Left colon (tissue), 2 donors: ENCODE measurements at regions not wholly inside any gene's neighbourhood (a gene's known extent, or its start where the extent isn't known, plus 50 kb on each side); places are given as distances from the start of the nearest gene placed in this dataset.

Source experiments
- ATAC-seq: fragments of 200-7000 bp; cut with Tn5 transposase; one replicate; pipeline ENCODE4 v1.9.1; 2020; ENCODE audit warnings: mild to moderate bottlenecking, moderate library complexity
- DNase-seq, 2 donors: peaks; one replicate each; pipeline ENCODE4 v3.0.0-alpha.2; 2020
- intact Hi-C, 2 donors: fragments of 100-400 bp; cut with DNase I in 1 of 2; cut with micrococcal nuclease in 1 of 2; formaldehyde crosslinking; loops; one replicate each; pipeline versions ENCODE4 v1.11.2 to v1.14.0; 2022; cut with DNase I, micrococcal nuclease
- donor health status: DM: no; HTN: no; CAD: no.
- donor health status: DM: yes; HTN: yes; CAD: no.

DNA sequence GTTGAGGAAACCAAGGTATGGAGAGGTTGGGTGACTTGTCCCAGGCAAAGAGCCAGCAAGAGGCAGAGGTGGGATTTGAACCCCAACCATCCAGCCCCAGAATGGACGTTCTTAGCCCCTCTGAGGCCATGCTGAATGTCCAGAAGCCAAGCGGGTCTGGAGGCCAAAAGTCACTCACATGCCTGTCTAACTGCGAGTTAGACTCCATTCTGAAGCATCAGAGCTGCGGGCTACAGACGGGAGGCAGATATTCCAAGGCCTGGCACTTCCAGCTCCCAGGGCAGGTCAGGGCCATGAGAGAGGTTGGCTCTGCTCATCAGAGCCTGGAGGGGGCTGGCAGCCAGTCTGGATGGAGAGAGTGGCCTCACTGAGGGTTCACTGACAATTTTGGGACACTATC is 616.5 kb downstream of the BRD1 start:
- peak in 1 of 2 donors; percentile 2 for DNase-seq
- no peak for ATAC-seq
- intact Hi-C loops, result no loop called here

DNA sequence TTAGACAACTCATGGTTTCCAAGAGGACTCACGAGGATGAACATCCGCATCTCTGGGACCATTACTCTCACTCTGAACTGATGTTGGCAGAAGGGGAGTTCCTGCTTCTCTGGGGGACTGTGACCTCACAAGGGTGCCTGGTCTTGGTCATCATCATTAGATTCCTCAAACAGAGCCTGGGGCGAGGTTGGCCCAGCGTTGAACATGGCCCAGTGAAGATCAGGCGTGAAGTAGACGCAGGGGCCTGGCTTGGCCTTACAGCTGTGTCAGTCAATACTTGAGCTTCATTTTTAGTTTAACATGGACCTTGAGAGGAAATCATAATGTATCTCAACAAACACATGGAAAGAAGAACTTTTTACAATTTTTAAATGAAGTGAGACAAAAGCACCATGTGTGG is 617.1 kb downstream of the BRD1 start:
- intact Hi-C loops, result no loop called here
- ATAC-seq (no peak), DNase-seq (no peak)

DNA sequence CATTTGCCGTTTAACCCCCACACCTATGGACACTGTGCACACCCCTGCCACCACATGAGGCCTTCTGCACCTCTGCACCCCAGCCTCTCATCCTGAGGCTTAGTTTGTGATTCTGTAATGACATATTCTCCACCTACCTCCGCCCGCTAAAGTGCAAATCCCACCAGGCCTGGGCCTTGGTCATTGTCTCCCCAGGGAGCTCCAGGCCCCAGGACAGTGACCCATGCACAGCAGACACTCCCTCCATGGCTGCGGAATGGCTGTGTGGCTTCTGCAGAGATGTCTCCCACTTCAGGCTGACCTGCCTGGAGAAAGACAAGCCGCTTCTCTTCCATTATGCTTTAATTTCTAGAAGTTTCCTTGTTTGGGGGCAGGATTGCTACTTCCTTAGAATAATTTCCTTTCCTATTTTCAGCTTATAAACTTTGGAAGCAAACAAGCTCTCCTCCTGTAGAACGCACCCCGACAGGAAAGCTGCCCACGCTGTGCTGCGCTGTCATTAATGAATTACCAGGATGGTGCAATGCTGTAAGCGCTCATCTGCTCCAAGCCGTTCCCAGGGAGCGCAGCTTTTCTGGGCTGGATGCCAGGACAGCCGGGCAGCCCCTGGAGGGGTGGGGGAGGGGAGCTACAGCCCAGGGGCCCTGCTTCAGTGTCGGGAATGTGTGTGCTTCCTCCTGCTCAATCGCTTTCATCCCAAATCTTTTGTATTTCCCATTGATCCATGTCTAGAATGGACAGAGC is 618.0 kb downstream of the BRD1 start:
- intact Hi-C loops, result no loop called here
- DNase-seq (peak in 1 of 2 donors; percentile 2), ATAC-seq (no peak)

DNA sequence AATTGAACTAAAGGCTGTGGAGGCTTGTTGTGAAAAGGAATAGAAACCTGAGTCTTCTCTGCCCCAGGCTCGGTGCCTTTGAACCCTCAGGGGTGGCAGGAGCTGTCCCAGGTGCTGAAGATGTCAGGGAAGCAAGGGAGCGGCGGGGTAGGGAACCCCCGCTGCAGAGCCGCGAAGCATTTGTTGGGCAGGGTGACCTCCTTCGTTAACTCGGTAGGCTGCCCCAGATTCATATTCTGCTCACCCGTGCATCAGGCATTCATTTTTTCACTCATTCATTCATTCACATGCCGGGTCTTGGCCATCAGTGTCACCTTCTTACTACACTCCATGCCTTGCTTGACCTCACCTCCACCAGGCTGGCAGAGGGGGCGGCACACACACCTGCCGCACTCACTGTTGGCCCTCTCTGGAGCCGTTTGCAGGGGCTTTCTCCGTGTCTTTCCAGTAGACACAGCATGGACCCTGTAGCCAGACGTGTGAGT is 618.9 kb downstream of the BRD1 start:
- DNase-seq (peak in 1 of 2 donors; percentile 12), ATAC-seq (no peak)
- intact Hi-C loops, result no loop called here

DNA sequence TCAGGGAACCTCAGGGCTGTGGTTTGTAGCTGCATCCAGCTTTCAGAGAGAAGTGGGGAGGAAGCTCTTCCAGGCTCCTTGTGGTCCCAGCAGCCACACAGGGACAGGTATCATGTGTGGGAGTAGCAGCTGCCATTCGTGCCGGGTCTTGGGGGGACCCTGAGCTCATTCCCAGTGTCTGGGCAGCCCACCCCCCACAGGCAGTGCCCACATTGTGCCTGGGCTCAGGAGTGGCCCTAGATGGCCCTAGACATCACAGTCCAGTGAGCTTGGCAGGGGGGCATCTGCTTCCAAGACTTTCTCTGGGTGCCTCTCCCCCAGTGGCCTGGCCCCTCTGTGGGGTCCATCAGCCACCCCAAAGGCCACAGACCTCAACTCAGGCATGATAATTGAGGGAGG is 619.7 kb downstream of the BRD1 start:
- intact Hi-C loops, result no loop called here
- ATAC-seq (no peak), DNase-seq (peak in 1 of 2 donors; percentile 3)

DNA sequence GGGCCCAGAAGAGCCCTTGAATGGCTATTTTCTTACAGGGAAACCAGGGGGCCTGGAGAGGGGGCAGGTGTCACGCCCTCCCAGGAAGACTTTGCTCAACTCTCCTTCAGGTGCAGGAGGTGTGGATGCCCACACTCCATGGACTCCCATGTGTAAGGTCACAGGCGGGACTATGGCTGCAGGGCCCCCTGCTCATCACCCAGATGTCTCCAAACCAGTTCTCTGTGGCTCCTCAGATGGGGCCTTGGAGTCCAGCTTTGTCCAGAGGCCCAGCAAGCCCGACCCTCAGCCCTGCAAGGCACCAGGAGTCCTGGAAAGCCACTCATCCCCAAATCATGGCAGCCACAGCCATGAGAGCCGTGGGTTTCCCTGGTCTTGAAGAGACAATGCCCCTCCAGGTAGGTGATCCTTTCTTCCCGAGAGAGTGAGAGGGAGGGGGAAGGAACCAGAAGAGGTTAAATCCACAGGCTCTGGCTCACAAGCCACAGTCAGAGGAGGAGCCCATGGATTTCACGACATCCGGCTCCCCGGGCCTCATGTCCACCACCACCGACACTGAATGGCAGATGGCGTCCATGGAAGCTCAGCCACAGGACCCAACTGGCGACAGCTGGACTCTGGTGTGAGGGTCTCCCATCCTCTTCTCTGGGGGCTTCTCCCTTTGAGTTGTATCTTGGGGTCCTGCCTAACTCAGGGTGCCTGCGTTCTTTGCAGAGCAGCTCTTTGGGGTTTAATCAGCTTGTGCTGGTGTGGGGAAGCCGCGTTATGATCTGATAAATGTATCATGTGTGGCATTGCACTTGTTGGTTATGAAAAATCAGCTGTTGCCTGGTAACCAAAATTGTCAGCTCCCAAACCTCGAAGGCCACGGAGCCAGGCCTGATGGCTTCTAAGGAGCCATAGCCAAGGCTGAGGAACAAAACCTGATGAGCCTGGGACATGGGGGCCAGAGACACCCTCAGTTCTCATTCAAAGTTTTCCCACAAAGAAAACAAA is 620.4 kb downstream of the BRD1 start:
- intact Hi-C loops, result no loop called here
- peak in 1 of 2 donors; percentile 7 for DNase-seq
- no peak for ATAC-seq

DNA sequence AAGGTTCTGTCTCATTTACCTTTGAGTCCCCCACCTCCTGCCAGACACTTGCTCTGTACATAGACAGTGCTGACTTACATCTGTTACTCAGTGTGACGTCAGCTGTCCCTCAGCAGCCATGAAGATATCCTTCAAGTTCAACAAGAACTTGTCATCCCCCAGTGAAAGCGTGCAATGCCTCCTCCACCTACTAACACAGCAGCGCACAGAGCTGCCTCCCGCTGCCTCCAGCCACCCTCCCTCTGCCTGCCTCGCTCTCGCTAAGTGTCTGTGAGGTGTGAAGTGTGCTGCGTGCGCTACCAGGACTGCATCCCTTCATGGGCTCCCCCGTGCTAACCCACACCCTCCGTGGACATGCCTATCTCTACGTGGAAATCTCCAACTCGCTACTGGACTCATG is 621.4 kb downstream of the BRD1 start:
- DNase-seq, result peak in 1 of 2 donors; percentile 7

DNA sequence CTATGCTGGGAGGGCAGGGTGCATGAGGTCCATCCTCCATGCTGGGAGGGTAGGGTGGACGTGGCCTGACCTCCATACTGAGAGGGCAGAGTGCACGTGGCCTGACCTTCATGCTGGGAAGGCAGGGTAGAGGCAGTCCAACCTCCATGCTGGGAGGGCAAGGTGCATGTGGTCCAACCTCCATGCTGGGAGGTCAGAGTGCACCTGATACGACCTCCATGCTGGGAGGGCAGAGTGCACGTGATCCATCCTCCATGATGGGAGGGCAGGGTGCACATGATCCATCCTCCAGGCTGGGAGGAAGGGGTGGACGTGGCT is 622.2 kb downstream of the BRD1 start:
- ATAC-seq (no peak), DNase-seq (peak in 1 of 2 donors; percentile 12)
- intact Hi-C loops, result no loop called here

More for the DNA sequence above, 621.4 kb downstream of the BRD1 start:
- intact Hi-C loops, result no loop called here
- ATAC-seq, result no peak

DNA sequence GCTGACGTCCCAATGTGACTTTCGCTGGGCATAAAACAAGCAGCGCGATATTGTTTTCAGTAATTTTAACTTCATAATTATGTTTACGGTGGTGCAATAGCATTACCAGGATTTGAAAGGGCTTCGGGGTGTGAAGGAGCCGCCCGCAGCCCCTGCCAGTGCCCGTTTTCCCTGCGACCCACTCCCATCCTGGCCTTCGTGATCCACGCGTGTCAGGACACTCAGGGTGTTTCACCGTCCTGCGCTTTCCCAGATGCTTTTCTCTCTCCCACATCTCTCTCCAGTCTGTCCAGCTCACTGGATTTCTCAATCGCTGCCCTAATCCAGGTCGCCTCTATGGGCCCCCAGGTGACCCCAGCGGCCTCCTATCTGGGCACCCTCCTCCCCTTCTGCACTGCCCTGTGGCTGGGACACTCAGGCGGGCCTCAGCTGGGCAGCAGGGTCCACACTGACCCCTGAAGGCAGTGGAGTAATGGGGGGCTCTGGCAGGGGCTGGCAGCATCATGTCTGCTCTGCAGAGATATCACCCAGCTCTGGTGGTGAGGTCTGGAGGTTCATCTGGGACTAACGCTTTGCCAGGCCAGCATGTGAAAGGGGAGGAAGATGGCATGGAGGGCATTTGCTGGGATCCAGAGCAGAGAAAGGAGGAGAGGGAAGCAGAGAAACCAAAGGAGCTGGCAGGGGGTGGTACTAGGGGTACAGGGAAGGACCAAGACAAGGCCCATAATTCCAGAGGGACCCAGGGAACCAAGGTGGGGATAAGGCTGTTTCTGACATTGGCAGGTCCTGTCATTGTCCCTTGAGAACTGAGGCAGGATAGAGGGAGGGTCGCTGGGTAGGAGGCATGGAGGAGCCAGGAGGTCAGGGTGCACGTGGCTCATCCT is 622.8 kb downstream of the BRD1 start:
- DNase-seq (peak in 1 of 2 donors; percentile 11), ATAC-seq (no peak)
- intact Hi-C loops, result no loop called here

DNA sequence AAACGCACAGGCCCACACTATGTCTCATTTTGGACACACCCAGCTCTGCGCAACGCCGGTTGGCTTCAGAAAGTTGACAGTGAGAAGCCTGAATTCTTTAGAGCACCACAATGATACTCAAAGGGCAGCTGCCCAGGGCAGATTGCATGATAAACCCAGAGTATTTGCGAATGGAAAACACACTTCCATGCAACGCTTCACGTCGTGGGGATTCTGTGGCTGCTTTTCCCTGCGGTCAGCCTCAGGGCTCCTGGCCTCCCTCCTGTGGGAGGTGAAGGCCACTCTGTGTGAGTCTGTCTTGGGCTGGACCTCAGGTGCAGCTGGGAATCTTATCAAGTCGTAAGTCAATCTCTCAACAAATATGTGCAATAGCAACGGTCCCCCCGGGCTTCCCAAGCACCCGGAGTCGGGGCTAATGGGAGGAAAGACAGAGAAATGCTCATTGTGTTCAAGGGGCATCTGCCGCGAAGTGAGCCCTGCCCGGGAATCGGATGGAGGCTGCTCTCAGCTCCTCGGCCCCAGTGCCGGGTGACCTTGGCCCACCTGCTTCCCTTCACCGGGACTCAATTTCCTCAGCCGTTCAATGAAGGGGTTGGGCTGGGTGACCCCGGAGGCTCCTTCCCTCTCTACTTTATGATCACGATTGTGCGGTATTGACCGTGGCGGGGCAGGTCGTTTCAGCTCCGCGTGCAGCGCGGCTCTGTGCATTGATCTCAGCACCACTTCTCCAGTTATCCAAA is 623.6 kb downstream of the BRD1 start:
- ATAC-seq, result no peak
- DNase-seq, result peak in 1 of 2 donors; percentile 12
- intact Hi-C loops, result no loop called here

DNA sequence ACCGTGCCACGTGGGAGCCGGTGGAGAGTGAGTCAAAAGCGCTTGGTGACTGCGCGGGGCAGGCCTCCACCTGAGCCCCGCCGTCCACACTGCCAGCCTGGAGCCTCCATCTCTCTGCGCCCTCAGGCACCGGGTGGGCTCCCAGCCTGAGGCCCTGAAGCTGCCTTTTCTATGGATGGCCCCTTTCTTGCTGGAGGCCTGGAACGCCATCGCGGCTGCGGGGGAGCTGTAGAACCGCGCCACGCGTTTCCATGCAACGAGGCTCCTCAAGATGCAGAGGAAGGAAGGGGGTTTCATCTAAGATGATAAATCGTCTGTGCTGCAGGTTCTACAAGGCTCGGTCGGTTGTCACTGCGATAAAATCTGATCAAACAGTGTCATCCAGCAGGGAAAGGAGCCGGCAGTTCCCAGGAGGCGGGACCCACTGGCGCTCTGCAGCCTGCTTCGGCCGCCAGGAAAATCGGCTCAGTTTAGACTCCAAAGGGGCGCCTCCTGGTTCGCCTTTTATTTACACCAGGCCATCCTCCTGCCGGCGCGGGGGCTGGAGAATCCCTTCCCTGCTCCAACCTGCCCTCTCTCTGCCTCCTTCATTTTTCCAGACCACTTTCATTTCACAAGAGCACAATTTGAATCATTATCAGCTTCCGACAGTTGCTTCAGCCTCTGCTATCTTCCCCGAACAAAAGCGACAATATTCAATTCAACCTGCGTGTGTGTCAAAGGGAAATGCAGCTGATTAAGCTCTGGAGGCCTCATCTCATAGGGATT is 624.4 kb downstream of the BRD1 start:
- ATAC-seq, result no peak
- intact Hi-C loops, result no loop called here
- peak in 1 of 2 donors; percentile 8 for DNase-seq

DNA sequence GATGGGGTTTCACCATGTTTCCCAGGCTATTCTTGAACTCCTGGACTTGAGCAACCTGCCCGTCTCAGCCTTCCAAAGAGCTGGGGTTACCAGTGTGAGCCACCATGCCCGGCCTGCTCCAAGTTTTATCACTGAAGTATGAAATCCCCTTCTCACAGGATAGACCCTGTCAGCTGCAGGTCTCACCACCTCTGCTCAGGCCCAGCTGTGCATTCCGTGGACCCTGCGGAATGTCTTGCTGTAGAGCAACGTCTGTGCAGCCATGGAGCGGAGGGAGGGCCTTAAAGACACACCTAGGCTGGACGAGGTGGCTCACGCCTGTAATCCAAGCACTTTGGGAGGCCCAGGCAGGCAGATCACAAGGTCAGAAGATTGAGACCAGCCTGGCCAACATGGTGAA is 625.4 kb downstream of the BRD1 start:
- peak in 1 of 2 donors; percentile 9 for DNase-seq
- intact Hi-C loops, result no loop called here
- no peak for ATAC-seq

DNA sequence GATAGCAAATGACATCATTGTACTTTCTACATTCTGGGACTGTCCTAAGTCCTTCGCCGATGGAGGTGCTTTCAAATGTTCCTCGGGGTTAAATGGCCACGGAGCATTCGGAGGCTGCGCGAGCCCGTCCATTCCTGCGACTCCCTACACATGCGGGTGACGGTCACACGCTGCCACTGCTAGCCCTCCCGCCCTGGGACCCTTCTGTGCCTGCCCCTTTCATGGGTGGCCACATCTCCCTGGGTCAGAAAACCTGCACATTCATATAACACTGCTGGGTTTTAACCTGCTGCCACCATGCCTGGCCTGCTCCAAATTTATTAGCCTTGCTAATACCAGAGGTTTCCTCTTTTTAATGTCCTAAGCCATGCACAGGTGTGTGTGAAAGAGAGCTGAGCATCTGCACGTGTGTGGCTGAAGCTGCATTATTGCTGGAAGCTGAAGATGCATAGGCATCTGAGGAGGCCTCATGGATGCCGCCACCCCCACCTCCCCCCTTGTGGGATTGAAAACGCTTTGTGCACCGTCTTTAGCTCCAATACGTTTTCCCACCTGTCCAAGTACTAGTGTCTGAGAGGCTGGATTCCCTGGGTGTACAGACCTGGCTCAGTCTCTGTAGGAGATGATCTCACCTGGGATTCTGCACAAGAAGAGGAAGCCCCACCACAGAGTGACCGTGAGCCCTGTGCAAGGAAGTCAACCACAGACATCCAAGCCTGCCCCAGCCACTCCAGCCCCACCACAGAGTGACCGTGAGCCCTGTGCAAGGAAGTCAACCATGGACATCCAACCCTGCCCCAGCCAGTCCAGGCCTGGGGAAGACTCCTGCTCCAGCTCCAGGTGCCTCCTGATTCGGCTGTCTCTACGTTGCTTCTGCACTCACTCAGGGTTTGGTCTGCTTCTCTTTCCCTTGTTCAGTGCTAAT is 626.4 kb downstream of the BRD1 start:
- intact Hi-C loops, result no loop called here
- peak in 1 of 2 donors; percentile 3 for DNase-seq
- ATAC-seq, result no peak

DNA sequence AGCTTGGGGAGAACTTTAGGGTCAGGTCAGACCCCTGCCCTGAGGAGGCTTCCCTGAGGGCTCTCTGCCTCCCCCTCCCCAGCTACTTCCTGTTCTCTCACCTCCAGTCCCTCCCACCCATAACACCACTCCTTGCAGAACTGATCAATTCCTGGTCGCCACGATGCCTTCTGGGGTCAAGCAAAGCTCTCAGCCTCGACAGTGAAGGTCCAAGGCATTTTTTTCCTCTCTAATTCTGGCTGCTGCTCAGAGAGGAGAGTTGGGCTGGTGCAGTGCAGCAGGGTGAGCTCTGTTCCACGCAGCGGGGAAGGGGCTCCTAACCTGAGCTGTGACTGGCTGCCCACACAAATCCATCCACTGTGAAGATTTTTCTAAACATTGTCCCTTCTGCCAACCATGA is 628.4 kb downstream of the BRD1 start:
- DNase-seq (peak in 1 of 2 donors; percentile 8), ATAC-seq (no peak)
- intact Hi-C loops, result no loop called here

DNA sequence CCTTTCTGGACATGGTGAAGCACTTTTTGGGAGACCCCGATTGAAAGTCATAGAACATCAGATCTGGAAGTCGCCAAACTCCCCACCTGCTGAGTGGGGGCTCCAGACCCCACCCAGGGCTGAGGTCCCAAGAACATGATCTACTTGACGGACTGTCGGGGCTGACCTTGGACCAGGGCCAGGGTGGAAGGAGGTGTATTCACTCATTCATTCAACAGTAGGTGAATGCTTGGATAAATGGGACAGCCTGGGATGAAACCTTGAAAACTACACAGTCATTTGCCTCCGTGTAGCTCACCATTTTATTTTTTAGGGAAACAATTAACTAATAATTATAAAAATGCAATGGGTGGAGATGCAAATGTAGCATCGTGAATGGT is 629.0 kb downstream of the BRD1 start:
- intact Hi-C loops, result no loop called here
- peak in 1 of 2 donors; percentile 8 for DNase-seq
- ATAC-seq, result no peak

DNA sequence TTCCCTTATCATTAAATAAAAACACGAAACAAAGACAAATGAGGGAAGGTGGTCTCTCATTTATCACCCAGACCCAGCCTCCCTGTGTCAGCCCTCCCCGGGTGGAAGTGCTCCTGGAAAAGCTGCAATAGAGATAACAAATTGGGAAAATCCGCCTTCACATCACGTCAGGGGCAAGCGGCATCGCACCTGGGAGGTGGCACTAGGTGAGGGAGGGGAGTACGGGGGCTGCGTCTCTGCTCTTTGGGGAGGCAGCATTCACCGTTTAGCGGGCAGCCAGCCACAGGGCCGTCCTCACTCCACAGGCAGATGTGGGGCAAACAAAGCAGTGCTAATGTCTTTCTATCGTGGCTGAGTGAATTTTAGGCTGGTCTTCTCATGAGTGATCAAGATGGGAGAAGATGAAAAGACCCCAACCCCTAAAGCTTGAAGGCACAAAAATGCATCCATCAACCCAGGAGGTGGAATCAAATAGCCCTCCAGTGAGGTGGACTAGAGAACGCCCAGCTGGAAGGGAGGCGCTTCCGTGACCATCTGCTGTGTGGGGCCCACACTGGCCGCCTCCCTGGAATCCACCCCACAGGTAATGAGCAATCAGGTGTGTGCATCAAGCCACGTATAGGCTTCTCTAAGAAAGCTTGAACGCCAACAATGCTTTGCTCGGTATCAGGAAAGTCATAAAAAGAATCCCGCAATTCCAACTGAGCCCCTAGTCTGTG is 629.5 kb downstream of the BRD1 start:
- DNase-seq (peak in 1 of 2 donors; percentile 8), ATAC-seq (no peak)
- intact Hi-C loops, result no loop called here
